ENCODE measurements at regions not wholly inside any gene's neighbourhood (a gene's known extent, or its start where the extent isn't known, plus 50 kb on each side); places are given as distances from the start of the nearest gene placed in this dataset.

DNA sequence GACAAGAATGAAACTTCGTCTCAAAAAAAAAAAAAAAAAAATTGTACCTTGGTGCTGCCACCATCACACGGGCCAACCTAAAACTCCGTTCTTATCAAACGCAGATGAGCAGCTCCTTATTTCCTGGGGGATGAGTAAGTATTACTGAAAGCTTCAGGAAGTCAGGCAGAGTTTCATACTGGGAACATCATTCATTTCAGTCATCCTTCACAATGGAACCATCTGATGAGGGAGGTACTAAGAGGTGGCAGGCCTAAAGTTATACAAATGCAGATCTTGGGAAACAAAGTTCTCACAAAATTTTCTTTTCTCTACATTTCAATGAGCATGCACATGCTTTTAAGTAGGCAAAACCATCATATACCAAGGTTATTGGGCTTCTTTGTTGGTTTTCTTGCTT, 636.0 kb upstream of the LMCD1 start:
- Mint-ChIP-seq H3K27me3 (ENCODE audit: insufficient read depth) (no peaks in the 10 kb centered on the region), H3K27ac (no peak overlapping the region), H3K9me3 (peaks cover 5% of the 10 kb centered on the region), H3K4me3 (no peak overlapping the region), H3K36me3 (ENCODE audit: low read depth) (no peaks in the 10 kb centered on the region), H3K4me1 (ENCODE audit: low read depth) (no peaks in the 10 kb centered on the region)
- intact Hi-C loops (cut with micrococcal nuclease), result no loop called here
- no peak for DNase-seq (ENCODE audit: low spot score)

DNA sequence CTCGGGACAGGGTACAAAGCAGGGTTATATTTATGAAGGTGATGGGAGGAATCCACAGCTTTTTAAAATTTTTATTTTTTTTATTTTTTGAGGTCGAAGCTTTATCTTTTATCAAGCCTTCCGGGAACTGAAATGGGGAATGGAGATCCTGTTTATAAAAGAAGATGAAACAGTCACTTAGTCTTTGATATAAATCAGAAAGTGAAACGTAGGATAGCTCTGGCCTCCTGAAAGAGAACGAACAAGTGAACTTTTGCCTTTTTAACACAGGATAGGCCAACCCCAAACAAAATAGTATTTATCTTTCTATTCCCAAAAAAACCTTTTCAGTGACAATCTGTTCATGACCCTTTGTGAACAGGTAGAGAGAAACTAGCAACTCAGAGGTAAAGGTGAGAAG, 634.0 kb upstream of the LMCD1 start:
- no peaks in the 10 kb centered on the region for H3K36me3 Mint-ChIP-seq (ENCODE audit: low read depth)
- H3K4me3 Mint-ChIP-seq, result no peak overlapping the region
- H3K27me3 Mint-ChIP-seq (ENCODE audit: insufficient read depth), result no peaks in the 10 kb centered on the region
- no peak for DNase-seq (ENCODE audit: low spot score)
- no peak overlapping the region for H3K27ac Mint-ChIP-seq
- no peaks in the 10 kb centered on the region for H3K4me1 Mint-ChIP-seq (ENCODE audit: low read depth)
- intact Hi-C loops (cut with micrococcal nuclease), result no loop called here
- H3K9me3 Mint-ChIP-seq, result peaks cover 5% of the 10 kb centered on the region

DNA sequence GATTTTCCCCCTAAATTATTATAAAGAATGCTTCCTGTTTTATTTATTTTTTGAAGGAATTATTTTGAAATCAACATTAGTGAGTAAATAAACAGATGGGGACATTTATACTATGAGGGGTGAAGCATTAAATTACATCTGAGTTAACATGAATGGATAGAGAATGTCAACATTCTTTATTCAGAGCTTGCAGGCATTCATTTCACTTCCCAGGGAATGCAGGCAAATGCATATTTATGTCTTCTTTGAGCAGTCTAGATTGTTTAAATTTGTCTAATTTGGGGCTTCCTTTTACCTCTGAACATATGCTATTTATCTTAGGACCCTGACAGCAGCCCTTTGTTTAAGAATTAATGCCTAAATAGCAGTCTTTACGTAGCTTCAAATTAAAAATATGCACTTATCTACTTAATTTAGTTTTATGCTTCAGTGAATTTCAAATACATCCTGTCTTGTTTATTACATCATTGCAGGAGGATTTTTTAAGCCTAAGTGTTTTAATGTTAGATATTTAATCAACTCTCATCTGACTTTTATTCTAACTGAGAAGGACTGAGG, 630.5 kb upstream of the LMCD1 start:
- Mint-ChIP-seq H3K36me3 (ENCODE audit: low read depth) (no peaks in the 10 kb centered on the region), H3K4me3 (no peak overlapping the region), H3K9me3 (peaks cover 5% of the 10 kb centered on the region), H3K27me3 (ENCODE audit: insufficient read depth) (no peaks in the 10 kb centered on the region), H3K27ac (no peak overlapping the region), H3K4me1 (ENCODE audit: low read depth) (no peaks in the 10 kb centered on the region)
- intact Hi-C loops (cut with micrococcal nuclease), result no loop called here
- DNase-seq (ENCODE audit: low spot score), result no peak

DNA sequence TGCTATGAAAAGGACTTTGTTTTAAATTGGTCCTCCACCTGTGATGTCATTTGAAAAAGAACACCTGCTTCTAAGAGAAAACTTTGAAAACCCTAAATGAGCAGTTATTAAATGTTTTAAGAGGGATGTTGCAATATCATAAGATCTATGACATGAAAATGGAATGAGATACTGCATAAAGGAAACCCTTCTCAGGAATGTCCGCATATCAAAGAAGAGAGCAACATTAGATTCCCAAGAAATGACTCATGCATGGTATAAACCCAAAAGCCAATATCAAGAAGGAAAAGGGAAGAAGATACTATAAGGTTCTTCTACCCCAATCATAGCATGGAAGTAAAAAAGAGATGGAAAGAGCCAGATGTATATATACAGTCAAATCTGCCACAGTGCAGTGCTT, 627.5 kb upstream of the LMCD1 start:
- Mint-ChIP-seq H3K4me1 (ENCODE audit: low read depth) (peaks cover 10% of the 10 kb centered on the region), H3K4me3 (no peak overlapping the region), H3K27ac (no peak overlapping the region), H3K36me3 (ENCODE audit: low read depth) (no peaks in the 10 kb centered on the region), H3K27me3 (ENCODE audit: insufficient read depth) (no peaks in the 10 kb centered on the region), H3K9me3 (peaks cover 4% of the 10 kb centered on the region)
- no peak for DNase-seq (ENCODE audit: low spot score)
- intact Hi-C loops (cut with micrococcal nuclease), result no loop called here

DNA sequence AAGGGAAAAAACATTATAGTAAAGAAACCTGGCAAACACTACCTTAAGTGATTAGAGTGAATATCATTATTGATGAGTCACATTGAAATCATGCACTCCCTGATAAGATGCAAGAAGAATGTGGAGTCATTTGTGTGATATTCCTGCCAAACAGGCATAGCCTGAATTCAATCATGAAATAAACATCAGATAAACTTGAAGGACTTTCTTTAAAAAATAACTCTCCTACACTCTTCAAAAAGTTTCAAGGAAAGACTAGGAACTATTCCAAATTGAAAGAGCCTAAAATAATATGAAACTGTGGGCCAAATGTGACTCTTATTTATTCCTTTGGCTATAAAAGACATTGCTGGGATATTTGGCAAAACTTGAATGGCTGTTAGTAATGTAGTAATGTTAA, 625.7 kb upstream of the LMCD1 start:
- H3K27ac Mint-ChIP-seq, result no peak overlapping the region
- peaks cover 10% of the 10 kb centered on the region for H3K4me1 Mint-ChIP-seq (ENCODE audit: low read depth)
- no peaks in the 10 kb centered on the region for H3K36me3 Mint-ChIP-seq (ENCODE audit: low read depth)
- peaks cover 8% of the 10 kb centered on the region for H3K9me3 Mint-ChIP-seq
- no peak for DNase-seq (ENCODE audit: low spot score)
- intact Hi-C loops (cut with micrococcal nuclease), result no loop called here
- no peak overlapping the region for H3K4me3 Mint-ChIP-seq
- H3K27me3 Mint-ChIP-seq (ENCODE audit: insufficient read depth), result no peaks in the 10 kb centered on the region

DNA sequence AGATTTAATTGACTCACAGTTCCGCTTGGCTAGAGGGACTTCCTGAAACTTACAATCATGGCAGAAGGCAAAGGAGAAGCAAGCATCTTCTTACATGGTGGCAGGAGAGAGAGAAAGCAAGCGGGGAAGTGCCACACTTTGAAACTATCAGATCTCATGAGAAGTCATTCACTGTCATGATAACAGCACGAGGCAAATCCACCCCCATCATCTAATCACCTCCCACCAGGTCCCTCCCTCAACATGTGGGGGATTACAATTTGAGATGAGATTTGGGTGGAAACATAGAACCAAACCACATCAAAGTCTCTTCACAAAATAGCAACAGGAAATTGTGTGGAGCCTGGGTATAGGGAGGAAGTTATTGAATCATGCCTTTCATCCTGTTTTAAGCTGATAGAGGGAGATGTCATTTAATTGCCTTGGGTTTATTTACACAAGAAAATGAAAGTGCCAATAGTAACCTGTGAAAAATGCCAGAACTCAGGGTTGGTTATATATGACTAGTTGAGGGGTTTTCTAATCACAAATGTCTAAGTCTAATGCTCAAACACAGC, 624.8 kb upstream of the LMCD1 start:
- peak; percentile 11 for DNase-seq (ENCODE audit: low spot score)
- intact Hi-C loops (cut with micrococcal nuclease), result no loop called here
- peaks cover 8% of the 10 kb centered on the region for H3K9me3 Mint-ChIP-seq
- no peak overlapping the region for H3K4me3 Mint-ChIP-seq
- H3K36me3 Mint-ChIP-seq (ENCODE audit: low read depth), result no peaks in the 10 kb centered on the region
- no peaks in the 10 kb centered on the region for H3K27me3 Mint-ChIP-seq (ENCODE audit: insufficient read depth)
- H3K27ac Mint-ChIP-seq, result peak overlapping the region; percentile 4
- H3K4me1 Mint-ChIP-seq (ENCODE audit: low read depth), result peaks cover 11% of the 10 kb centered on the region

DNA sequence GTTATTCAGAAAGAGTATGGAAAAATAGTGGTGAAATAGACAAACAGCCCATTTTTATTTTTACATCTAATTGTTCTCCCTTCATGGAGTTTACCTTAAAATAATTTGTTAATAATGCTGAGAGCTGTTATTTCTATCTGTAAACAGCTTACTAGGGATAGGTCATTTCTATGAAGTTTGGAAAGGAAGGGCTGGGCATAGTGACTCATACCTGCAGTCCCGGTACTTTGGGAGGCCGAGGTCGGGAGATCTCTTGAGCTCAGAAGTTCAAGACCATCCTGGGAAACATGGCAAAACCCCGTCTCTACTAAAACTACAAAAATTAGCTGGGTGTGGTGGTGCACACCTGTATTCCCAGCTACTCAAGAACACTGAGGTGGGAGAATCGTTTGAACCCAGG, 624.3 kb upstream of the LMCD1 start:
- DNase-seq (ENCODE audit: low spot score), result no peak
- no peak overlapping the region for H3K27ac Mint-ChIP-seq
- intact Hi-C loops (cut with micrococcal nuclease), result no loop called here
- no peaks in the 10 kb centered on the region for H3K36me3 Mint-ChIP-seq (ENCODE audit: low read depth)
- H3K4me3 Mint-ChIP-seq, result no peak overlapping the region
- H3K9me3 Mint-ChIP-seq, result peaks cover 12% of the 10 kb centered on the region
- H3K27me3 Mint-ChIP-seq (ENCODE audit: insufficient read depth), result no peaks in the 10 kb centered on the region
- H3K4me1 Mint-ChIP-seq (ENCODE audit: low read depth), result peaks cover 16% of the 10 kb centered on the region

DNA sequence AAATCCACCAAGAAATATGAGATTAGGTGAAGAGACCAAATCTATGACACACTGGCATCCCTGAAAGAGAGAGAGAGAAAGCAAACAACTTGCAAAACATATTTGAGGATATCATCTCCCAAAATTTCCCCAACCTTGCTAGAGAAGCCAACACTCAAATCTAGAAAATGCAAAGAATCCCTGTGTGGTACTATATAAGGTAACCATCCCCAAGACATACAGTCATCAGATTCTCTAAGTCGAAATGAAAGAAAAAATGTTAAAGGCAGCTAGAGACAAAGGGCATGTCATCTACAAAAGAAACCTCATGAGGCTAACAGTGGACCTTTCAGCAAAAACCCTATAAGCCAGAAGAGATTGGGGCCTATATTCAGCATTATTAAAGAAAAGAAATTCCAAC, 622.1 kb upstream of the LMCD1 start:
- Mint-ChIP-seq H3K9me3 (peaks cover 14% of the 10 kb centered on the region), H3K4me1 (ENCODE audit: low read depth) (peaks cover 18% of the 10 kb centered on the region), H3K36me3 (ENCODE audit: low read depth) (no peaks in the 10 kb centered on the region), H3K27ac (no peak overlapping the region), H3K4me3 (no peak overlapping the region), H3K27me3 (ENCODE audit: insufficient read depth) (no peaks in the 10 kb centered on the region)
- no peak for DNase-seq (ENCODE audit: low spot score)
- intact Hi-C loops (cut with micrococcal nuclease), result loop anchor here (1.0 kb wide), 1 partner anchor 38 kb away; no protein-coding TSS in a partner anchor

DNA sequence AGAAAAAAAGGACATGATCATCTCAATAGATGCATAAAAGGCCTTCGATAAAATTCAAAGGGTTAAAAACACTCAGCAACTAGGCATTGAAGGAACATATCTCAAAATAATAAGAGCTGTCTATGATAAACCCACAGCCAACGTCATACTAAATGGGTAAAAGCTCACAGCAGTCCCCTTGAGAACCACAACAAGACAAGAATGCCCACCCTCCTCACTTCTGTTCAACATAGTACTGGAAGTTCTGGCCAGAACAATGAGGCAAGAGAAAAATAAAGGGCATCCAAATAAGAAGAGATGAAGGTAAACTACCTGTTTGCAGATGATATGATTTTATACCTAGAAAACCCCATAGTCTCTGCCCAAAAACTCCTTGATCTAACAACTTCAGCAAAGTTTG, 619.7 kb upstream of the LMCD1 start:
- intact Hi-C loops (cut with micrococcal nuclease), result no loop called here
- H3K27me3 Mint-ChIP-seq (ENCODE audit: insufficient read depth), result no peaks in the 10 kb centered on the region
- H3K4me1 Mint-ChIP-seq (ENCODE audit: low read depth), result peaks cover 13% of the 10 kb centered on the region
- no peak overlapping the region for H3K4me3 Mint-ChIP-seq
- no peak for DNase-seq (ENCODE audit: low spot score)
- peaks cover 25% of the 10 kb centered on the region for H3K9me3 Mint-ChIP-seq
- H3K27ac Mint-ChIP-seq, result no peak overlapping the region
- no peaks in the 10 kb centered on the region for H3K36me3 Mint-ChIP-seq (ENCODE audit: low read depth)

DNA sequence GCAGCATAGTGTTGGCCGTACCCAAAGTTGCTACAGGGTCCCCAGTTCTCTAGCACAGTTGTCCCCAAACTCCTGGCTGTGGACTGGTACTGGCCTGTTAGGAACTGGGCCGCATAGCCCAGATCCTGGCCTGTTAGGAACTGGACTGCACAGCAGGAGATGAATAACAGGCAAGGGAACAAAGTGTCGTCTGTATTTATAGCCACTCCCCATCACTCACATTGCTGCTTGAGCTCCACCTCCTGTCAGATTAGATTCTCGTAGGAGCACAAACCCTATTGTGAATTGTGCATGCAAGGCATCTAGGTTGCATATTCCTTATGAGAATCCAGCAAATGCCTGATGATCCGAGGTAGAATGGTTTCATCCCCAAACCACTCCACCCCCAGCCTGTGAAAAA, 604.0 kb upstream of the LMCD1 start:
- DNase-seq (ENCODE audit: low spot score), result no peak
- Mint-ChIP-seq H3K27me3 (ENCODE audit: insufficient read depth) (no peaks in the 10 kb centered on the region), H3K9me3 (peaks cover 20% of the 10 kb centered on the region), H3K36me3 (ENCODE audit: low read depth) (no peaks in the 10 kb centered on the region), H3K4me3 (no peak overlapping the region), H3K27ac (no peak overlapping the region), H3K4me1 (ENCODE audit: low read depth) (no peaks in the 10 kb centered on the region)
- intact Hi-C loops (cut with micrococcal nuclease), result no loop called here

DNA sequence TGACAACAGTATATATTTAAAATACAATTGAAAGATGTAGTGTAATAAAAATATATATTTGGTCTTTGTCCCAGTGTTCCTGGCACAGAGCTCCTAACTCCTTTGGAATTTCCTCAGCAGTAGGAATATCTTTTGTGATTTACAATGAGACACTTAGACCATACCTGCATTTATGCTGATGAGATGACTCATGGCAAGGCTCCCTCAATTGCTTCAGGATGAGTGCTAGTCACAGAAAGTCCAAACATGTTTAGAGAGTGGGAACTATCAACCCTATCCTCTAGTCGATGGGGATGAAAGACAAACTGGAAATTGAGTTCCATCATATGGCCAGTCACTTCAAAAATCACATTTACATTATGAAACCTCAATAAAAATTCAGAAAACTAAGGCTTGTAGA, 588.3 kb upstream of the LMCD1 start:
- no peaks in the 10 kb centered on the region for H3K36me3 Mint-ChIP-seq (ENCODE audit: low read depth)
- H3K27ac Mint-ChIP-seq, result no peak overlapping the region
- H3K9me3 Mint-ChIP-seq, result peaks cover 4% of the 10 kb centered on the region
- intact Hi-C loops (cut with micrococcal nuclease), result no loop called here
- DNase-seq (ENCODE audit: low spot score), result no peak
- no peaks in the 10 kb centered on the region for H3K4me1 Mint-ChIP-seq (ENCODE audit: low read depth)
- no peaks in the 10 kb centered on the region for H3K27me3 Mint-ChIP-seq (ENCODE audit: insufficient read depth)
- no peak overlapping the region for H3K4me3 Mint-ChIP-seq

DNA sequence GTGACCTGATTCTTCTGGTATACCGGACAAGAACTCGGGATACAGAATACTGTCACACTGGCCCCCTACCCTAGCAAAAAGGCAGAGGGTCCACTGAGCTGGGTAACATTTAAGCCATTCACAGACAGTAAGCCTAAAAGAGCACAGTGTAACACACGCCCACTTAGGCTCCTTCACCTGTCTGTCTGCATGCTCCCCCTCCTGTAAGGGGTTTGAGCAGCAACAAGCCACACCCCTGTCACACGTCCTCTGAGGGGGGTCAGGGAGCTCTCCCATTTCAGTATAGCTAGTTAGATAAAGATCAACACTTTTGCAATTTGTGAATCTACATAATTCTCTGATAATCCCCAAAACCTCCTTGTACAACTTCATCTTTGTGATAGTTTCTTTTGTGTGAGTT, 586.3 kb upstream of the LMCD1 start:
- intact Hi-C loops (cut with micrococcal nuclease), result no loop called here
- Mint-ChIP-seq H3K27me3 (ENCODE audit: insufficient read depth) (no peaks in the 10 kb centered on the region), H3K36me3 (ENCODE audit: low read depth) (no peaks in the 10 kb centered on the region), H3K9me3 (no peaks in the 10 kb centered on the region), H3K4me3 (no peak overlapping the region), H3K27ac (no peak overlapping the region), H3K4me1 (ENCODE audit: low read depth) (no peaks in the 10 kb centered on the region)
- no peak for DNase-seq (ENCODE audit: low spot score)

DNA sequence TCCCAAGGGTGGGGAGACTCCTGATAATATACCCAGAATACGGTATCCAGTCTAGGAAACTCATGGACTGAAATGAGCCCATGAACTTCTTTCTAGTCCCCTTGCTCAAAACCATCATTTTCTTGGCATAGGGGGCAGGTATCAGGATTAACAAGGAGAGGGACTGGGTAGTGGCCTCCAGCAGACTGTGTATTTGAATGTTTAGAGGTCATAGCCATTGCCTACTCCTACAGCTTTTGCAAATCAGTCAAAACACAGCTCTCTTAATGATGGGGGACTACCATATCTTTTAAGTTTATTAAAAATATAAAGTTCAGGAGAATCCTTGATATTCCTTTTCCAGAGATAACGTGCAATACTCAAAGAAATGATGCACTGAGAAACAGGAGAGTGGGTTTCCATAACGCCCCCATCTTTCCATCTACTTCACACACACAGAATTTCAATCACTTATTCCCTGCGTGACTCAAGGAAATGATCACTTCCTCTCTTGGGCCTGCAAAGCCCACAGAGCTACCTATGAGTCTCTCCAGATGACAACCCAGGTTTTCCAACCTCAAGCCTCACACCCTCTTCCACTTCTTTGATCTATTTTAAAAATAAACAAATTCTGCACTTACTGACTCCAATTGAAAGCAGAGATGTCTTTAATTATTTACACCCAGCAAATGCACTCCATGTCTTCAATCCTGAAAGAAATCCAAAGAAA, 584.0 kb upstream of the LMCD1 start:
- H3K27me3 Mint-ChIP-seq (ENCODE audit: insufficient read depth), result no peaks in the 10 kb centered on the region
- no peaks in the 10 kb centered on the region for H3K9me3 Mint-ChIP-seq
- no peak overlapping the region for H3K27ac Mint-ChIP-seq
- H3K36me3 Mint-ChIP-seq (ENCODE audit: low read depth), result no peaks in the 10 kb centered on the region
- H3K4me3 Mint-ChIP-seq, result no peak overlapping the region
- no peaks in the 10 kb centered on the region for H3K4me1 Mint-ChIP-seq (ENCODE audit: low read depth)
- intact Hi-C loops (cut with micrococcal nuclease), result loop anchor here (1.0 kb wide), 1 partner anchor 38 kb away; no protein-coding TSS in a partner anchor
- DNase-seq (ENCODE audit: low spot score), result no peak

Measured in activated T-helper 1 cell treated with anti-CD3 and anti-CD28 coated beads, Interleukin-12 subunit alpha, Interleukin-12 subunit beta, Interleukin-2, Interleukin-4 antibody, amounts not matched to agents 30 ng/mL and 10 ng/mL and 1 ng/mL, durations not matched to agents 14 hours and 24 hours and 36 hours (primary cell).